ENCODE measurements at regions not wholly inside any gene's neighbourhood (a gene's known extent, or its start where the extent isn't known, plus 50 kb on each side); places are given as distances from the start of the nearest gene placed in this dataset.

DNA sequence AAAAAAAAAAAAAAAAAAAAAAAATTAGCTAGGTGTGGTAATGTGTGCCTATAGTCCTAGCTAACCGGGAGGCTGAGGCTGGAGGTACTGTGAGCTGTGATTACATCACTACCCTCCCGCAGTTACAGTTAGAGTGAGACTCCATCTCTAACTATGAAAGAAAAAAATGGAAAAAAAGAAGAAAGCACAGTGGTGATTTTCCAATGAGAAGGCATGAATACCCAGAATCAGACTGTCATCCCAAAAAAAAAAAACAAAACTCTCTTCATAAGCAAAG, 269.9 kb upstream of the MKLN1 start:
- TF ChIP-seq, protein P1, sequence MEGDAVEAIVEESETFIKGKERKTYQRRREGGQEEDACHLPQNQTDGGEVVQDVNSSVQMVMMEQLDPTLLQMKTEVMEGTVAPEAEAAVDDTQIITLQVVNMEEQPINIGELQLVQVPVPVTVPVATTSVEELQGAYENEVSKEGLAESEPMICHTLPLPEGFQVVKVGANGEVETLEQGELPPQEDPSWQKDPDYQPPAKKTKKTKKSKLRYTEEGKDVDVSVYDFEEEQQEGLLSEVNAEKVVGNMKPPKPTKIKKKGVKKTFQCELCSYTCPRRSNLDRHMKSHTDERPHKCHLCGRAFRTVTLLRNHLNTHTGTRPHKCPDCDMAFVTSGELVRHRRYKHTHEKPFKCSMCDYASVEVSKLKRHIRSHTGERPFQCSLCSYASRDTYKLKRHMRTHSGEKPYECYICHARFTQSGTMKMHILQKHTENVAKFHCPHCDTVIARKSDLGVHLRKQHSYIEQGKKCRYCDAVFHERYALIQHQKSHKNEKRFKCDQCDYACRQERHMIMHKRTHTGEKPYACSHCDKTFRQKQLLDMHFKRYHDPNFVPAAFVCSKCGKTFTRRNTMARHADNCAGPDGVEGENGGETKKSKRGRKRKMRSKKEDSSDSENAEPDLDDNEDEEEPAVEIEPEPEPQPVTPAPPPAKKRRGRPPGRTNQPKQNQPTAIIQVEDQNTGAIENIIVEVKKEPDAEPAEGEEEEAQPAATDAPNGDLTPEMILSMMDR (IDR thresholded peaks at IDR 0.05 in 4 of 5, conservative IDR thresholded peaks at IDR 0.05 in 1 of 5) = no peak
- no peak for TF ChIP-seq POLR2A (IDR thresholded peaks at IDR 0.05)

All from gastrocnemius medialis (tissue), 4 donors.